Fibroblast of skin of right biceps (primary cell): ENCODE measurements at regions not wholly inside any gene's neighbourhood (a gene's known extent, or its start where the extent isn't known, plus 50 kb on each side); places are given as distances from the start of the nearest gene placed in this dataset.
"Not testable (repeated sequence)": the region's sequence is repeated elsewhere in the genome, so short reads cannot be mapped to it uniquely, and the experiment has no call there.

Experiments used
- DNase-seq: peaks from one replicate; pipeline ENCODE4 v3.0.0-alpha.2; 2013

DNA sequence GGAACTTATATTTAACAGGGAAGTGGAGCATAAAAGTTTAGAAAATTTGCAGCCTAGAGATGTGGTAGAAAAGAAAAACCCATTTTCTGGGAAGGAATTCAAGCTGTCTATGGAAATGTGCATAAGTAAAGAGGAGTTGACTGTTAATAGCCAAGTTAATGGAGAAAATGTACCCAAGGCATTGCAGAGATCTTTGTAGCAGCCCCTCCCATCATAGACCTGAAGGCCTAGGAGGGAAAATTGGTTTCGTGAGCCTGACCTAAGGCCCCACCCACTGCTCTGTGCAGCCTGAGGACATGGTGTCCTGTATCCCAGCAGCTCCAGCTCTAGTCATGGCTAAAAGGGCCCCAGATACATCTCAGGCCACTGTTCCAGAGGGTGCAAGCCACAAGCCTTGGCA, 772.4 kb upstream of the RIOK2 start:
- DNase-seq: no peak

DNA sequence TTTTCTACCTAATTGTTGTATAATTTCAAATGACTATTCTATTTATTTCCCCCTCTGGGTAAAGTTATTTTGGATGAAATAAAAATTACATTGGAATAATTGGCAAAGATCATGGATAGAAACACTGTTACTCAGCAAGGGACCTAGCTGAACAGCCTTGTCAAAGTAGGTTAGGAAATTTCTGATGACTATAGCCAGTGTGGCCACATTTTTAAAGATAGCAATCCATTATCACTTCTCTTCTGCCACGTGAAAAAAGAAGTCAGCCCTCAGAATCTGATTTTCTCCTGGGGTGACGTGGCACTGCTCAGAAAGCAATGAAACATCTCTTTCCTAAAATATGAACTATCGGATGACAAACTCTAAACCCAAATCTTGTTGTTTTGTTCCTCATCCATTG, 784.2 kb upstream of the RIOK2 start:
- no peak for DNase-seq

DNA sequence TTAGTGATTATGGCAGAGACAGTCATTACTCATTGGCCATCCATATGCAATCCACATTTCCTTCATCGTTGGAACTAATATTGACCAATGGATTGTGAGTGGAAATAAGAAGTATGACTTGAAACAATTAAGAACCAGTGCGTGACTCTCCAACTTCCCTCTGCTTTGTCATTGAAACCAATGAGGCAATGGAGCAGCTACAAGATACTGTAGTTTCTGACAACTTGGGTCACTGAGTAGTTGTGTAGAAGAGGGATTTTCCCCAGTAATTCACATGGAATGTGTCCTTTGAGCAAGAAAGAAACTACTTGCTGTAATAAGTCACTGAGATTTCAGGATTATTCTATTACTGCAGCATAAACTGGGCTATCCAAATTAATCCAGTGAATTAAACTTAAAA, 785.3 kb upstream of the RIOK2 start:
- no peak for DNase-seq

DNA sequence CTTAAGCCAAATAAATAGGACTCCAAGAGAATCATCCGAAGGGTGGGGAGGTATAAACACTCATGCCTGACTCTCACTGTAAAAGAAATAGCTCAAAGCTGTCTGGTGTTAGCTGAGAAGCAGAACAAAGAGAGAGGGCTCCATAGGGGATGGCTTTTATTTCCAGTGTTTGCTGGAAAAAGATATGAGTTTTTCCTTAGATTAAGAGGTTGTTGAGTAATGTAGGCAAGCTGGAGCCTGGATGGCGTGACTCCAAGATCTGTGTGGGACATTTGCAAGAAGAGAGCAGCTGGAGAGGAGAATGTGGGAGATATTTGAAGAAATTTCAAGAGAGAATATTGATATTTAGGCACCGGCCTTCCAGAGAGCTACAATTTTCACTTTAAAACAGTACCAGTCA, 793.7 kb upstream of the RGMB start:
- DNase-seq: peak; percentile 27

DNA sequence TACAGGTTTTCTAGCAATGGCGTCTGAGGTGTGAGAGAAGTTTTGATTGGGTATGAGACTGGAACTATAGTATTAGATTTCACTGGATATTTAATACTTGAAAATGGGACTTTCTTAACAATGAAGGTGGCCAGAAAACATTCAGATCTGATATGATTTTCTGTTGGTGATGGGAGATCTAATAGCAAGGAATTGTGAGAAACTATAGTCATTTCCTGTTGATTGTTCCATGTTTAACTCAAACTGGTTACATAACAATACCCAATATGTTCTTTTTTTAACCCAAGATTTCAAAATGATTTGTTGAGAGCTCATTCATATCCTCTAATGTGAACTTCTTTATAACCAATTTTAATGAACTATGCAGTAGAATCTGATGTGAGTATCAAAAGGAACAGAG, 793.2 kb upstream of the RGMB start:
- no peak for DNase-seq

DNA sequence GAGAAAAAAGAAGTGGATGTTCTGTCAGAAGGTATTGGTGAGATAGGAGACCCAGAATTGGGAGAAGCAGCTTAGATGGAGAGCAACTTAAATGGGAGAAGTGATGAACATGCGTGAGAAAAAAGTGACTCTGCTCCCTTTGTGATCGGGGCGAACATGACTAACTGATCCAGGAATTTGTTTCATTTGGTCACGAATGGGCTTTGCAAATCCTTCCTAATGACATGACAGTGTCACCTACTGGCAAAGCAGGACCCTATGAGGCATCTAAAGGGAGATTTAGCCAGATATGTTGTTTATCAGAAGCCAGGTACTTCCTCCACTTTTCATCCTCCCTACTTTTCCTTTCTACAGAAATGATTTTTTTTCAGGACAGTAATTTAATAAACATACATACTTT, 787.4 kb upstream of the RGMB start:
- peak; percentile 76 for DNase-seq

DNA sequence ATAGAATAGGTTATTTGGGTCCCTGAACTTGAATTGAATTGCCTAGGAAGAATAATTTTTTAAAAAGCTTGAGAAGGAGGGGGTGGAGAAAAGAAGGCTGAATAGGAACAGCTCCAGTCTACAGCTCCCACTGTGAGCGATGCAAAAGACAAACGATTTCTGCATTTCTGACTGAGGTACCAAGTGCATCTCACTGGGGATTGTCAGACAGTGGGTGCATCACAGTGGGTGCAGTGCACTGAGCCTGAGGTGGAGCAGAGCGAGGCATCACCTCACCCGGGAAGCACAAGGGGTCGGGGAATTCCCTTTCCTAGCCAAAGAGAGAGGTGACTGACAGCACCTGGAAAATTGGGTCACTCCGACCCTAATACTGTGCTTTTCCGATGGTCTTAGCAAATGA, 782.2 kb upstream of the RGMB start:
- no peak for DNase-seq

DNA sequence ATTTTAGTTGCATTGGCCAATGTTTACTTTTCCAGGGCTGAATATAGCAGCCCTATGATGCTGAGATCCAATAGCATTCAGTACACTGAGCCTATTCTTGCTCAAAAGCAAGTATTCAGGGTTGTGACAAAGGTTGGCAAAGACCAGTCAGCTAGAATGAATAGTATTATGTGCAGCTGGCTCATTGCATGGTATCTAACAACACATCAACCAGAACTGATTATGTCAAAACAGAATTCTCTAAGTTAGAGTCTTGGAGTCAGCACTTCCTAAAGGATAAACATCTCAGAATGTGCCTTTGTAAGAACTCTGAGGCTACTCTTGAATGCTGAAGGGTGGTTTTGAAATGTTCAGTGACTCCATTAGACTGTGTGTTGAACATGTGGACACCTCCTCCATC, 774.5 kb upstream of the RGMB start:
- no peak for DNase-seq

DNA sequence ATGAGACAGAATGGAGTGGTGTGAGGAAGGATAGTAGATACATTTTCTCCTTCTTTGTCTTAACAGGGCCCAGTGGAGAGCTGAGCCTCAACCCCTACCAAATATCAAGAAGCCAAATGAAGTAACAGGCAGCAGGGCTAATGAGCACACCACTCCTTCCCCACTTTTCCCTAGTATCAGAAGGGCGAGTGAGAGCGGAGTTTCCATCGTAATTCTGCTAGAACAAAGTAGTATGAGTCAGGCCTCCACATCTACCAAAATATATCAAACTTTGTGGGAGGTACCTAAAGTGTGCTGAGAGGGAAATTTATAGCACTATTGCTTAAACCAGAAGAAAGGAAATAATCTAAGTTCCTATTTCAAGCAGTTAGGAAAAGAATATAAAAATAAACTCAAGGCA, 769.0 kb upstream of the RGMB start:
- DNase-seq: no peak

DNA sequence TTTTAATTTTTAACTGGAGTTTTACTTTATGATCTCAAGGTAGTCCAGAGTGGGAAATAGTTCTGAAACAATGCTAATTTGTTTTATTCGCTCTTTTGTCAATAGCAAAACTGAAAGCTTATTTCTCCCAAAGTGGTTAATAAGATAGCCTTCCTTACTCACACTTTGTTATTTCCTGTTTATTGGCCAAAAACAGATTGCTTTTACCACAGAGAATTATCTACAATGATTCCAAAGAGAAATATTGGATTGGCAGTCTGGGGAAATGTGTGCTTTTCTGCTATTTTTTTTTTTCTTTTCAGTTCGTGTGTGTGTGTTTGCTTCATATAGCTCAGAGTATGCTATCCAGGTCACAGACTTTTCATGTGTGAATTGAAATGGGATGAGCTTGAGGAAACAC, 756.7 kb upstream of the RGMB start:
- DNase-seq: no peak

DNA sequence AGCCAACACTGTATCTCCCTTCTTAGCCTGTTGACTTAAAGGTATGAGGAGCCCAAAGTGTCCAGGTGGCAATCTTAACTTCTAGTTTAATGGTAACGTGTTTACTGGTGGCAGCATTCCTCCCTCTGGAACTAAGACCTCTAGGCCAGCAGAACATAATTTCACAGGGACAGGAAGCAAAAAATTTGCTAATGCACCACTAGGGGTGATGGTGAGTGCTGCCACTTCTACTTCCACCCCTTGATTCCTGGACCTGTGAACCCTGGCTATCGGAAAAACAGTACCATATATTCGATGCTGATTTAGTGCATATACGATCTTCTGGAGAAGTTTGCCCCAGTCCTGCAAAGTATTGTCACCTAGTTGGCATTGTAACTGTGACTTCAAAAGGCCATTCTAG, 743.2 kb upstream of the RGMB start:
- not testable (repeated sequence) for DNase-seq

DNA sequence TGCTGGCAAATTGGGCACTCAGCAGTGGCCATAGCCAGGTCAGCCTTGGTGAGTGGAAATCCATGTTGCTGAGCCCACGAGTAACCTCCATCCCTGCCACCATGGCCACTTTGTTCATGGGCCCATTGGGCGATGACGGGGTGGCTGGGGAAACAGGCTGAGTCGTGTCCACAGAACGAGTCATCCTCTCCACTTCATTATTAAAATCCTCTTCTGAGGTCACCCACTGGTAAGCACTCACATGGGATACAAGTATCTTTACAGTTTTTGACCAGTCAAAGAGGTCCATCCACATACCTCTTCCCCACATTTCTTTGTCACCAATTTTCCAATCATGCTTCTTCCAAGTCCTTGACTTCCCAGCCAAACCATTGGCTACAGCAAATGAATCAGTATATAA, 742.4 kb upstream of the RGMB start:
- DNase-seq: peak; percentile 38

DNA sequence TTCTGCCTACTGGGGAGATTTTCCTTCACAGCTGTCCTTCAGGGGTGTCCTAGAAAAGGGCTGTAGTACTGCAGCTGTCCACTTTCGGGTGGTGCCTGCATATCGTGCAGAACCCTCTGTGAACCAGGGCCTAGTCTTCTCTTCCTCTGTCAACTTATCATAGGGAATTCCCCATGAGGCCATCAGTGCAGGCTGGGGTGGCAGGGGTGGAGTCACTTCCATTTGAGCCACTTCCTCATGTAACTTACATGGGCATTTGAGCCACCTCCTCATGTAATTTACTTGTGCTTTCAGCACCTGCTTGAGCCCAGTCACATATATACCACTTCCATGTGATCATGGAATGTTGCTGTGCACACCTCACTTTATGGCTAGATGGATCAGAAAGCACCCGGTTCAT, 742.0 kb upstream of the RGMB start:
- no peak for DNase-seq

DNA sequence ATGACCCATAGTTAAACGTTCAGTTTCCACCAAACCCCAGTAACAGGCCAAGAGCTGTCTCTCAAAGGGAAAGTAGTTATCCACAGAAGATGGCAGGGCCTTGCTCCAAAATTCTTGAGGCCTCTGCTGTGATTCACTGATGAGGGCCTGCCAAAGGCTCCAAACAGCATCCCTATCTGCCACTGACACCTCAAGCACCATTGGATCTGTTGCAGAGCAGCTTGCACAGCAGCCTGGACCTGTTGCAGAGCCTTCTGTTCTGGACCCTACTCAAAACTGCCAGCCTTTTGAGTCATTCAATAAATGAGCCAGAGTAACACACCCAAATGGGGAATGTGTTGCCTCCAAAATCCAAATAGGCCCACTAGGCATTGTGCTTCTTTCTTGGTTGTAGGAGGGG, 741.5 kb upstream of the RGMB start:
- DNase-seq: peak; percentile 1

DNA sequence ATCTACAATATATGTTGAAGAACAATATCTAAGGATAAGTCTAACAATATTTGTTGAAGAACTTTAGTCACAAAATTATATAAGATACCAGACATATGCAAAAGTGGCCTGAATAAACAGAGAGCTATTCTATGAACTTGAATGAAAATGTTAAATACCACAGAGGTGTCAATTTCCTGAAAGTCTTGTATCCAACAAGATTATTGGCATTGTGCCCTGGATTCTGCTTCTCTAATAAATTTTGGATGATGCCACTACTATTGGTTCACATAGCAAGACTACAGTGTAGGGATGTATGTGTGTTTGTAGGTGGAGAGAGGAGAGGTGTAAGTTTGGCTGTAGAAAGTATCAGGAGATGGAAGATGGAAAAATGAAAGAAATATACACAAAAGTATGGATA, 731.8 kb upstream of the RGMB start:
- peak; percentile 15 for DNase-seq

DNA sequence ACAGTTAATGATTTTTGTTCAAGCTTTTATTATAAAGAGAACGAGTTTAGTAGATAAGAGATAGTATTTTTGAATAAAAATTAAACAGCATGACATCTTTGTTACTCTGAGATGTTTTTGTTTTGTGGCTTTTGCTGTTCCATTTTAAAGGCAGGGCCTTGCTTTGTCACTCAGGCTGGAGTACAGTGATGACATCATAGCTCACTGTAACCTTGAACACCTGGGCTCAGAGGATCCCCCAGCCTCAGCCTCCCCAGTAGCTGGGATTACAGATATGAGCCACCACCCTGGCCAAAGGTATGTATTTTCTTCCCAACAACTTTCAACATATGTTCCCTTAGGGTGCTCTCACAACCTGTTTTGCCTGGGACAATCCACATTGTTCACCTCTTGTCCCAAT, 730.9 kb upstream of the RGMB start:
- no peak for DNase-seq

DNA sequence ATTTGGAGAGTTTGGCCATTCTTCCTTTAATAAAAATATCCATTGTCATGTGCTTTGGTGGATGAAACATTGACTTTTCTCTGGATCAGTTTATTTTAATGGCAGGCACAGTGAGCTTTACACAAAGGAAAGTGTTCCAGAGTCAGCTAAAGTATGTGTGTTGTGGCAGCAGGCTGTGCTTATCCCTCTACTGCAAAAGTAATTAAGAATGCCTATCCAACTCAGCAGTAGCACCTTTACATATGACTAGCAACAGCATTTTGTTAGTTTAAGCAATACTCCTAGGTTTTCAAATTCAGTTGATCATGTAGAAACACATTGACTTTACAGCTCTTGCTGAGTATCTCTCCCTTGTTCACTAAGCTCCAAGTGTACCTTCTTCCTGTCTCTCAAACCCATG, 730.5 kb upstream of the RGMB start:
- no peak for DNase-seq

DNA sequence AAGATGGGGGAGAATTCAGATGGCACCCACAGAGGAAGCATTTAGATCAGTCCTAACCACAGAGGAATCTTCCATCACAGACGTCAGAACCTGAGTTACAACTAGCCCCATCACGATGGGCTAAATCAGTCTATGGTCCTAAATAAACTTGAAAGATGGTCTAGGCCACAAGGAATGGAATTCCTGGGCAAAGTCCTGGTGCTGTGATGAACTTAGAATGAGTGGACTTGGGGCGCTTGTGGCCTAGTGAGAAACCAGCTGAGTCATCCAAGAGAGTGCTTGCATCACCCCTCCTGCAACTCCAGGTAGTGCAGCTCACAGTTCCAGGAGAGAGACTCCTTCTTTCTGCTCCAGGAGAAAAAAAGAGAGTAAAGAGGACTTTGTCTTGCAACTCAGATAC, 722.9 kb upstream of the RGMB start:
- peak; percentile 63 for DNase-seq

DNA sequence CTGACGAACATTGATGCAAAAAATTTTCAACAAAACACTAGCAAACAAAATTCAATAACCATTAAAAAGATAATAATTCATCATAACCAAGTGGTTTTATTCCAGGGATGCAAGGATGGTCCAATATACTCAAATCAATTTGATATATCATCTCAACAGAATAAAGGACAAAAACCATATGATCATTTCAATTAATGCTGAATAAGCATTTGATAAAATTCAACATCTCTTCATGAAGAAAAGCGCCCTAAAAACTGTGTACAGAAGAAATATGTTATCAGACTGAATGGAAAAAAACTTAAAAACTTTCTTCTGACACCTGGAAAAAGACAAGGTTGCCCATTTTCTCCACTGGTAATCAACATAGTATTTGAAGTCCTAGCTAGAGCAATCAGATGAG, 720.3 kb upstream of the RGMB start:
- DNase-seq: no peak

DNA sequence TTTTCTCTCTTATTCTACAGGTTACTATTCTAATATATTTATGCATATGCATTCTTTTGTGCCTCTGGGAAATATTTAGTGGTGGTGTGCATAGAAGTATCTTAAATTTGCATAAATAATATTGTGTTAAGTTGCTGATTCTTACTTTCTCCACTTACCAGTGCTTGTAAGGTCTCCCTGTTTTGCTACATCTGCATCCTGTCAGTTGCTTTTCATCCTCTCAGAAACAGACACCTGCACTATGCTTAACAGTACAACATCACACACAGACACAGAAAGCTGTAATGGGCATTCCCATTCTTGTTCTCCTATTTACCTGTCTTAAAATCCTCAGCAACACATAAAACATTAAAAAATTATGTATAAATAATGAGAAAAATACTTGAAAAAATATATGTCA, 713.3 kb upstream of the RGMB start:
- no peak for DNase-seq

DNA sequence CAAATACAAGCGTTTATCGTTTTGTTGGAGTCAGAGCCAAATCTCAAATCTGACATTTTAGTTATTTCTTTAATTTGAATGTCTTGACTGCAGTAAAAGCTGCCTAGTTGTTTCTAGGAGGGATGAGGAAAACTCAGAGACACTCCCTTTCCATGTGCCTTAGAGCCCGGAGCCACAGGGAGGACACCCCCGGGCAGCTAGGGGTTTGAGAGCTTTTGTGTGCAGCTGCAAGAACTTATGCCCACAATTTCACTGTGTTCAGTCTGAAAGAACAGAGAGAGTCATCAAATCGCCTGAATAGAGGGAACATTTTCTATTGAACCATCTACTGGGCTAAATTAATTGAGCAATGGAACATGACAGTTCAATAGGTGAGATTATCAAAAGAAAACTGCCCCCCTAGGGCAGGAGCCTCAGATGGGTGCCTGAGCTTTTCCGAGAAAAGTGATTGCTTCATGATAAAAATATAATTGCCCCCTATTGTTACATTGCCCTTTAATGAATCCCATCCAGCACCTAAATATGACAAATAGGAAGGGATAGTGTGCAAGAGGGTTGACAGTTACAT, 709.3 kb upstream of the RGMB start:
- no peak for DNase-seq

DNA sequence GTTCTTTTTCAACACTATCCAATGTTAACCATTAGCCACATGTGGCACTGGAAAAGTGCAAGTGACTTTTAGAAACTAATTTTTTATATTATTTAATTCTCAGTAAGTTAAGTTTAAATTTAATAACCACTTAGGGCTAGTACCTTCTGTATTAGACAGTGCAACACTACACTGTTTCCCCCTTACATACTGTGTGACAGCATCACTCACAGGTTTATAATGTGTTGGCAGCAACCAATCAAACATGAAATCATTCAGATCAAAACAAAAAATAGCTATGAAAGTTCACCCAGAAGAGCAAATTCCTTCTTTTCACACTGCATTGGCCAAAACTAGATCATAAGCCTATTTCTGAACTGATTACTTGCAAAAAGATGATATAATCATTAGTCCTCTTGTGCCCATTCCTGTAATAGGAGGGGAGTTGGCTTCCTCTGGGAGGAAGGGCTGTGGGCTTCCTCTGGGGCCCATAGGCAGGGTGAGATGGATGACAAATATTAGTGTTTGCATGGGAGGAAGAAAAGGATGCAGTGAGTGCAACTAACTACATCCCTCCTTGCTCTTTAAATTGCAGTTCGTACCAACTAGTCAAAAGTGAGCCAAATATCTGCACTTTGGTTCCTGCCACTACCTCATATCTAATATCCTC, 708.1 kb upstream of the RGMB start:
- DNase-seq: peak; percentile 76

DNA sequence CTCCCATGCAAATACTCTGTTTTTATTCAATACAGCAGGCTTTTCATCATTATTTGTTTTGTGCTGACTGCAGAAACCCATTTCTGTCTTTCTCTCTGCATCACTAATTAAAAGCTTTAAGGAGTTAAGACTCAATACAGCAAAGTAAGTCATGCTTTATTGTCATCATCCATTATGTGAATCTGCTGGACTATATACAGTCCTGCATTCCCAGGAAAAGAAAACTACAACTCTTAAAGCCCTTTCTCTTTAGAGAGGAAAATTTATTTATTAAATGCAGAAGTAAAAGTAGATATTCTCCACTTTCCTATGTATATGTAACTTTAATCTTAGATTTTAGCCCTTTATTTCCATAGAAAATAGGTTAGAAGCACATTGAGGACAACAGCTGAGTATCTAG, 706.6 kb upstream of the RGMB start:
- peak; percentile 38 for DNase-seq

DNA sequence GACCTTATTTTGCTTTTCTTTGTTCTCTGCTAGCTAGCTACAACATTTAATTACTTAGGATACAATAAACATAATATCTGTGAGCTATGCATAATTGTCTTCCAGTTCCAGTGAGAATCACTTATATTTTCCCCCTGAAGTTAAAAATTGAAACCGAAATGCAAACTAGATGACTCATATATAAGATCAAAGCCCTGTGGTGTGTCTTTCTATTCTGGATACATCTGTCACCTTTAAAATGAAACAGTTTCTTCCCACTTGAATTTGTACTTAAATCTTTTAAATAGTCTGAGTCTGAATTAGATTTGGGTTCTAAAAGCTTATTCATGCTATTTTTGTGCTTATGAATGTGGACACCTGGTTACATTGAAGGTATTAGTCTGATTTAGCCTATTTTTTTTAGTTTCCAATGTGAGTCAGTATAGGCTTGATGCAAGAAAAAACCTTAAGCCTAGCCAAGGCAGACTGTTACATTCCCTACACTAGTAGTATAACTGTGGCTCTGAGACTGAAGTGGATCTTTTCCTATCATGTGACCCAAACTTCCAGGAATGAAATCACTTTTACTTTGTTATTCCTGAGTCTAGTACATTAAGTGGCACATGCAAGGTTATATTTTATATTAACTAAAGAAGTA, 703.5 kb upstream of the RGMB start:
- peak; percentile 25 for DNase-seq

DNA sequence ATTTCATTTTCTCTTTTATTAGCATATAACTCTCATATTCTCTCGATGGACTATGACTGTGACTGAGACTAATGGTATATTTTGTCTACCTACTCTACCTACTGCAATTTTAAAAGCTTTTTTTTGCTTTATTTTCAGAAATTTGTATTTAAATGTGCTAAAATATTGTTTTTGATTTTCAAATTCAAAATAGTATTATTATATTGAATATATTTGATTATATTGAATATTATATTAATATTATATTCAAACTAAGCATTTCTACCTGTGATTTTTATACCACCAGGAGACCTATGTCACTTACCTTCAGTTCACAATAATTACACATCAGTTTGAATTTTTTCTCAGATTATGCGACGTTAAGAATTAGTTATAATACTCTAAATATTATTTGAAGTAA, 700.5 kb upstream of the RGMB start:
- no peak for DNase-seq
